Uterus (tissue), 2 donors: ENCODE measurements at regions not wholly inside any gene's neighbourhood (a gene's known extent, or its start where the extent isn't known, plus 50 kb on each side); places are given as distances from the start of the nearest gene placed in this dataset.

Source experiments
- POLR2A ChIP-seq, 2 donors: fragments of 450-650 bp; IDR thresholded peaks; one replicate each; pipeline ENCODE4 v1.6.1; 2016; ENCODE audit warnings: antibody characterized with exemption in 2 of 2, mild to moderate bottlenecking in 1 of 2, moderate library complexity in 1 of 2
- TF ChIP-seq, protein P1 (sequence below), 4 experiments: fragments of 200-600 bp in 2 of 4; fragments of 450-650 bp in 2 of 4; sonication (generic) in 2 of 4; IDR thresholded peaks; one replicate each; pipeline ENCODE4 v1.5.1; 2016 to 2019; ENCODE audit warnings: antibody characterized with exemption in 4 of 4, mild to moderate bottlenecking in 2 of 4, moderate library complexity in 1 of 4

DNA sequence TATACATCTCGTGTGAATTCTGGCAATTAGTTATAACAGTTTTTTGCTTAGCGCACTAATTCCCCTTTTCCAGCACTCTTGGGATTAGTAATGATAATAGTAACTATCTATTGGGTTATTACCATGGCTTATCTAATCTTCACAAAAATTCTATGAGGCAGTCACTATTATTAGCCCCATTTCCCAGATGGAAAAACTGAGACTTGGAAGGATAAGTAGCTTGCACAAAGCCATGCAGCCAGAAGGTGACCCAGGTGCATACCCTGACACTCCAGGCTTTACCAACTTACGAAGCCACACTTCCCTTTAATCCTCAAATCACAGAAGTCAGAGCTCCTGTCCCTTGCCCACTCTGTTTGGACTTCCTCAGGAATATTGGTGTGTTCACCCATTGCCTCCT is 156.8 kb downstream of the CYP26B1 start:
- no peak for TF ChIP-seq POLR2A (IDR thresholded peaks at IDR 0.05)
- TF ChIP-seq, protein P1, sequence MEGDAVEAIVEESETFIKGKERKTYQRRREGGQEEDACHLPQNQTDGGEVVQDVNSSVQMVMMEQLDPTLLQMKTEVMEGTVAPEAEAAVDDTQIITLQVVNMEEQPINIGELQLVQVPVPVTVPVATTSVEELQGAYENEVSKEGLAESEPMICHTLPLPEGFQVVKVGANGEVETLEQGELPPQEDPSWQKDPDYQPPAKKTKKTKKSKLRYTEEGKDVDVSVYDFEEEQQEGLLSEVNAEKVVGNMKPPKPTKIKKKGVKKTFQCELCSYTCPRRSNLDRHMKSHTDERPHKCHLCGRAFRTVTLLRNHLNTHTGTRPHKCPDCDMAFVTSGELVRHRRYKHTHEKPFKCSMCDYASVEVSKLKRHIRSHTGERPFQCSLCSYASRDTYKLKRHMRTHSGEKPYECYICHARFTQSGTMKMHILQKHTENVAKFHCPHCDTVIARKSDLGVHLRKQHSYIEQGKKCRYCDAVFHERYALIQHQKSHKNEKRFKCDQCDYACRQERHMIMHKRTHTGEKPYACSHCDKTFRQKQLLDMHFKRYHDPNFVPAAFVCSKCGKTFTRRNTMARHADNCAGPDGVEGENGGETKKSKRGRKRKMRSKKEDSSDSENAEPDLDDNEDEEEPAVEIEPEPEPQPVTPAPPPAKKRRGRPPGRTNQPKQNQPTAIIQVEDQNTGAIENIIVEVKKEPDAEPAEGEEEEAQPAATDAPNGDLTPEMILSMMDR (IDR thresholded peaks at IDR 0.05): no peak
